B cell (primary cell): ENCODE measurements at regions not wholly inside any gene's neighbourhood (a gene's known extent, or its start where the extent isn't known, plus 50 kb on each side); places are given as distances from the start of the nearest gene placed in this dataset.

ENCODE experiments used
- ATAC-seq: fragments of 200-7000 bp; cut with Tn5 transposase; one replicate; pipeline ENCODE4 v1.10.0; 2021; ENCODE audit warnings: low read depth, mild to moderate bottlenecking, moderate number of reproducible peaks, moderate library complexity
- CTCF ChIA-PET: fragments of 350-600 bp; sonication (Branson Sonifier 250); formaldehyde crosslinking; loops from one replicate; lab custom pipeline; 2021; ENCODE audit warnings: antibody characterized with exemption, inconsistent platforms; lab: Charles Lee
- POLR2A ChIA-PET: fragments of 350-600 bp; sonication (Branson Sonifier 250); formaldehyde crosslinking; loops from one replicate; lab custom pipeline; 2021; ENCODE audit warnings: antibody characterized with exemption; lab: Charles Lee
- DNase-seq: peaks from one replicate; pipeline ENCODE4 v3.0.0; 2013
- H2AFZ ChIP-seq: 2 replicates; pipeline ENCODE4 v1.6.1; 2012; ENCODE audit warnings: mild to moderate bottlenecking, low read depth, low read length; ENCODE audit not compliant: insufficient read depth, poor library complexity, severe bottlenecking
- H3K27ac ChIP-seq, 2 donors: 1 replicate in 1 of 2; 2 replicates in 1 of 2; pipeline ENCODE4 v1.5.1; 2012 to 2013; ENCODE audit warnings: low read length in 2 of 2, mild to moderate bottlenecking in 2 of 2, moderate library complexity in 1 of 2
- H3K27me3 ChIP-seq, 4 experiments: fragments of 200-600 bp in 1 of 4; sonication (generic) in 1 of 4; replicated peaks in 1 of 4; 1 replicate in 2 of 4; 2 replicates in 2 of 4; pipeline versions ENCODE4 v1.6.1 to v1.7.0; 2013 to 2016; ENCODE audit warnings: low read length in 3 of 4, mild to moderate bottlenecking in 2 of 4, mixed read lengths in 1 of 4, moderate library complexity in 1 of 4; ENCODE audit not compliant: insufficient read depth in 4 of 4, control insufficient read depth in 3 of 4; ENCODE audit errors: control extremely low read depth in 1 of 4
- H3K36me3 ChIP-seq, 2 experiments: replicated peaks in 1 of 2; 1 replicate in 1 of 2; 2 replicates in 1 of 2; pipeline versions ENCODE4 v1.6.1 to v1.7.1; 2013; ENCODE audit warnings: low read length in 1 of 2; ENCODE audit not compliant: insufficient read depth in 2 of 2, control insufficient read depth in 1 of 2; ENCODE audit errors: control extremely low read depth in 1 of 2, extremely low read depth in 1 of 2
- H3K4me1 ChIP-seq, 2 donors: fragments of 200-600 bp in 1 of 2; sonication (generic) in 1 of 2; 1 replicate in 1 of 2; 2 replicates in 1 of 2; pipeline versions ENCODE4 v1.5.1 to v1.6.1; 2013 to 2017; ENCODE audit warnings: low read length in 2 of 2; ENCODE audit not compliant: control insufficient read depth in 2 of 2, insufficient read depth in 2 of 2
- H3K4me2 ChIP-seq: replicated peaks from 2 replicates; pipeline ENCODE3; 2012; ENCODE audit warnings: mild to moderate bottlenecking, low read depth, low read length; ENCODE audit not compliant: poor library complexity, severe bottlenecking
- H3K4me3 ChIP-seq, 5 experiments: fragments of 200-600 bp in 1 of 5; sonication (generic) in 1 of 5; 1 replicate in 3 of 5; 2 replicates in 2 of 5; pipeline versions ENCODE4 v1.5.1 to v1.7.0; 2011 to 2016; ENCODE audit warnings: low read length in 4 of 5, mild to moderate bottlenecking in 4 of 5, low read depth in 2 of 5, control low read depth in 1 of 5, moderate library complexity in 1 of 5; ENCODE audit not compliant: insufficient read depth in 1 of 5; ENCODE audit errors: control extremely low read depth in 1 of 5, extremely low read depth in 1 of 5
- H3K79me2 ChIP-seq: fragments of 200-600 bp; sonication (generic); one replicate; pipeline ENCODE4 v1.6.0; 2016; ENCODE audit warnings: low read length; ENCODE audit not compliant: control insufficient read depth, insufficient read depth
- H3K9ac ChIP-seq: fragments of 200-600 bp; sonication (generic); 2 replicates; pipeline ENCODE4 v1.6.1; 2017; ENCODE audit warnings: mild to moderate bottlenecking, low read length, moderate library complexity
- H3K9me3 ChIP-seq, 3 donors: one replicate each; pipeline versions ENCODE4 v1.6.1 to v1.7.1; 2013; ENCODE audit warnings: low read length in 2 of 3; ENCODE audit not compliant: control insufficient read depth in 2 of 3, insufficient read depth in 1 of 3; ENCODE audit errors: control extremely low read depth in 1 of 3
- H4K20me1 ChIP-seq: 2 replicates; pipeline ENCODE4 v1.6.0; 2012; ENCODE audit warnings: mild to moderate bottlenecking, low read length; ENCODE audit not compliant: insufficient read depth, control insufficient read depth, poor library complexity, severe bottlenecking
- H3K27ac Mint-ChIP-seq: one replicate; pipeline ENCODE4 v1.8.0; 2021; ENCODE audit warnings: mixed read lengths
- H3K27me3 Mint-ChIP-seq: one replicate; pipeline ENCODE4 v1.8.0; 2021; ENCODE audit warnings: mixed read lengths
- H3K4me1 Mint-ChIP-seq: one replicate; pipeline ENCODE4 v1.8.0; 2021; ENCODE audit warnings: mixed read lengths
- H3K4me3 Mint-ChIP-seq: one replicate; pipeline ENCODE4 v1.8.0; 2021; ENCODE audit warnings: mixed read lengths
- H3K9me3 Mint-ChIP-seq: one replicate; pipeline ENCODE4 v1.8.0; 2022; ENCODE audit warnings: mixed read lengths; ENCODE audit not compliant: insufficient read depth
- EZH2 ChIP-seq: IDR thresholded peaks from 2 replicates; pipeline ENCODE4 v1.6.1; 2012; ENCODE audit warnings: borderline replicate concordance, low read depth, mild to moderate bottlenecking, moderate library complexity, low read length; ENCODE audit not compliant: insufficient read depth, poor library complexity, severe bottlenecking
- WGBS: methylation state at CpG from one replicate; pipeline ENCODE4 v1.1.5; 2013; ENCODE audit warnings: missing lambda C conversion rate; ENCODE audit not compliant: insufficient coverage; 5-methylcytosine and 5-hydroxymethylcytosine counted together
- intact Hi-C: fragments of 100-400 bp; cut with micrococcal nuclease; formaldehyde crosslinking; loops from one replicate; pipeline ENCODE4 v1.10.0; 2022
- TF ChIP-seq, protein P1 (sequence below): fragments of 200-600 bp; IDR thresholded peaks from one replicate; pipeline ENCODE4 v1.8.0; 2022; ENCODE audit warnings: antibody characterized with exemption, mild to moderate bottlenecking

DNA sequence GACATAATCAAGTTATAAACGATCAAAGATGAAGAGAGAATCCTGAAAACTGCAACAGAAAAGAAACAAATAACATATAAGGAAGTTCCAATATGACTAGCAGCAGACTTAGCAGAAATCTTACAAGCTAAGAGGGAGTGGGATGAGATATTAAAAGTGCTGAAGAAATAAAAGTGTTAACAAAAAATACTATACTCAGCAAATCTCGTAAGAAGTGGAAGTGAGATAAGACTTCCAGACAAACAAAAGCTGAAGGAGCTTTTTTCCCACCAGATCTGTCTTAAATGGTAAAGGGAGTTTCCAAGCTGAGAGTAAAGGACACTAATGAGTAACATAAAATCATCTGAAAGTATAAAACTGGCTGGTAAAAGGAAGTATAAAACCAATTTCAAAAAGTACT lies 2036.0 kb upstream of the C9orf72 start:
- no peak overlapping the region for H3K27ac Mint-ChIP-seq
- no peak overlapping the region for H3K9ac ChIP-seq
- TF ChIP-seq EZH2: no peak
- TF ChIP-seq, protein P1, sequence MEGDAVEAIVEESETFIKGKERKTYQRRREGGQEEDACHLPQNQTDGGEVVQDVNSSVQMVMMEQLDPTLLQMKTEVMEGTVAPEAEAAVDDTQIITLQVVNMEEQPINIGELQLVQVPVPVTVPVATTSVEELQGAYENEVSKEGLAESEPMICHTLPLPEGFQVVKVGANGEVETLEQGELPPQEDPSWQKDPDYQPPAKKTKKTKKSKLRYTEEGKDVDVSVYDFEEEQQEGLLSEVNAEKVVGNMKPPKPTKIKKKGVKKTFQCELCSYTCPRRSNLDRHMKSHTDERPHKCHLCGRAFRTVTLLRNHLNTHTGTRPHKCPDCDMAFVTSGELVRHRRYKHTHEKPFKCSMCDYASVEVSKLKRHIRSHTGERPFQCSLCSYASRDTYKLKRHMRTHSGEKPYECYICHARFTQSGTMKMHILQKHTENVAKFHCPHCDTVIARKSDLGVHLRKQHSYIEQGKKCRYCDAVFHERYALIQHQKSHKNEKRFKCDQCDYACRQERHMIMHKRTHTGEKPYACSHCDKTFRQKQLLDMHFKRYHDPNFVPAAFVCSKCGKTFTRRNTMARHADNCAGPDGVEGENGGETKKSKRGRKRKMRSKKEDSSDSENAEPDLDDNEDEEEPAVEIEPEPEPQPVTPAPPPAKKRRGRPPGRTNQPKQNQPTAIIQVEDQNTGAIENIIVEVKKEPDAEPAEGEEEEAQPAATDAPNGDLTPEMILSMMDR: no peak
- POLR2A ChIA-PET: no interaction called here
- no peak overlapping the region for H3K4me3 ChIP-seq
- CTCF ChIA-PET: no interaction called here
- no peaks in the 10 kb centered on the region for H3K79me2 ChIP-seq
- no peak overlapping the region for H3K4me3 Mint-ChIP-seq
- ATAC-seq (no peak), DNase-seq (no peak)
- no peak overlapping the region for H3K4me2 ChIP-seq
- intact Hi-C loops: no loop called here
- H3K27me3 ChIP-seq: no peaks in the 10 kb centered on the region
- H3K27me3 Mint-ChIP-seq: no peaks in the 10 kb centered on the region
- no peaks in the 10 kb centered on the region for H3K4me1 Mint-ChIP-seq
- H2AFZ ChIP-seq: no peak overlapping the region
- H3K27ac ChIP-seq: no peak overlapping the region
- peaks cover 2% of the 10 kb centered on the region for H3K9me3 Mint-ChIP-seq
- WGBS: no CpG with 5 or more reads among the region's 2 CpGs
- H4K20me1 ChIP-seq: no peaks in the 10 kb centered on the region
- peaks cover 0 to 2% (median 0%) of the 10 kb centered on the region in 3 donors for H3K9me3 ChIP-seq
- H3K4me1 ChIP-seq: no peaks in the 10 kb centered on the region
- H3K36me3 ChIP-seq: no peaks in the 10 kb centered on the region

DNA sequence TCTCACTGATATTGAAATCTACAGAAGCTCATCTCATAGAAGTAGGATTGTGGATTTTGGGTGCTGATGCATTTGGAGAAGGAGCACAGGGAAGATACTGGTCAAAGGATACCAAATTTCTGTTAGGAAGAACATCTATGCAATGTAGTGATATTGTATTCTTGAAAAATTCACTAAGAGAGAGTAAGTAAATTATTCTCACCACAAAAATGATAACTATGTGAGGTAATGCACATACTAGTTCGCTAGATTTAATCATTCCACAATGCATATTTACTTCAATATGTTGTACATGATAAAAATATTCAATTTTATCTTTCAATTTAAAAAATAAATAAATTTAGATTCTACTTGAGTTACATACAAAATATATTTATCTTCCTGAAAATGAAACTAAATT lies 2040.5 kb upstream of the C9orf72 start:
- H3K27ac Mint-ChIP-seq: no peak overlapping the region
- no CpG with 5 or more reads among the region's 1 CpG for WGBS
- no peak for TF ChIP-seq EZH2
- TF ChIP-seq, protein P1: no peak
- no peak for DNase-seq
- peaks cover 2% of the 10 kb centered on the region for H3K9me3 Mint-ChIP-seq
- Histone ChIP-seq H3K9me3 (no peaks in the 10 kb centered on the region), H3K27me3 (no peaks in the 10 kb centered on the region), H3K4me2 (no peak overlapping the region), H2AFZ (no peak overlapping the region), H3K9ac (no peak overlapping the region), H3K36me3 (no peaks in the 10 kb centered on the region), H3K4me1 (no peaks in the 10 kb centered on the region), H3K4me3 (no peak overlapping the region), H4K20me1 (no peaks in the 10 kb centered on the region), H3K79me2 (no peaks in the 10 kb centered on the region), H3K27ac (no peak overlapping the region)
- intact Hi-C loops: no loop called here
- ChIA-PET POLR2A (no interaction called here), CTCF (no interaction called here)
- no peaks in the 10 kb centered on the region for H3K4me1 Mint-ChIP-seq
- no peak for ATAC-seq
- no peak overlapping the region for H3K4me3 Mint-ChIP-seq
- H3K27me3 Mint-ChIP-seq: no peaks in the 10 kb centered on the region
